NT2/D1 (cell line): ENCODE measurements at regions not wholly inside any gene's neighbourhood (a gene's known extent, or its start where the extent isn't known, plus 50 kb on each side); places are given as distances from the start of the nearest gene placed in this dataset.

Experiments
- SUZ12 ChIP-seq: IDR thresholded peaks from 2 replicates; pipeline ENCODE4 v1.6.1; 2011; ENCODE audit not compliant: insufficient read length, insufficient read depth; ENCODE audit errors: extremely low read depth
- ZNF274 ChIP-seq: IDR thresholded peaks from 2 replicates; pipeline ENCODE4 v1.6.1; 2011; ENCODE audit warnings: mild to moderate bottlenecking, low read depth, low read length

DNA sequence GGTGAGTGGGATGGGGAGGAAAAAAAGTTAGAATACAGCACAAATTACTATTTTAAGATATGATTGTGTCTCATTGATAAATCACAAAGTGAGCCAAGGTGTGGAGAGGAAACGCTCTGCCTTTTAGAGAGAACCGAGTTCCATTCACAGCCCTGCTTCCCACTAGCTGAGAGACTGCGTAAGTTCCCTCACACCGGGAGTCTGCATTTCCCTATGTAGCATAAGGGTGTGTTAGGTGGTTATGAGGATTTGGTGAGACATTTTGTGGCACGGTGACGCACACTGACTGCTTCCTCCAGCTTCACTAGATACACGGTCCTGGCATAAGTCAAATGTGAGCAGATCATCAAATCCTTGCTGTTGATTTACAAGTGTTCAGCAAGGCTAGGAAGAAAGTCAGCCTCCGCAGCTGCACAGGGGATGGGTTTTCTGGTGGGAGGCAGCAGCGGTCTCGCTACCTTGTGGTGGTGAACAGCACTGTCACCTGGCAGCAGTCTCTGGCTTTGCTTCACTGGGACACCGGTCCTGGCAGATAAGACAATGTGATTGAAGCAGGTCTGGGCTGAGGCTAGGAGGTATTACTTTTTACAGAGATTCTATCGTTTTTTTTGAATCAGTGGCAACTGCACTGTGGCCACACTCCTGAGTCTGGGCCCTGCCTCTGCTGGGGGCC is 312.2 kb upstream of the B3GAT1 start:
- TF ChIP-seq SUZ12 (no peak), ZNF274 (no peak)
